HG02798 (cell line): ENCODE measurements at regions not wholly inside any gene's neighbourhood (a gene's known extent, or its start where the extent isn't known, plus 50 kb on each side); places are given as distances from the start of the nearest gene placed in this dataset.
"Not testable (repeated sequence)": the region's sequence is repeated elsewhere in the genome, so short reads cannot be mapped to it uniquely, and the experiment has no call there.

ENCODE experiments used
- ATAC-seq: cut with Tn5 transposase; IDR thresholded peaks from one replicate; pipeline ENCODE4 v1.9.1; 2021; ENCODE audit warnings: mild to moderate bottlenecking; ENCODE audit not compliant: unreplicated experiment, poor library complexity

- ATAC-seq: not testable (repeated sequence)
Measured at GRCh38 chr16:16448423-16448822, 69.5 kb downstream of the NPIPA7 start.

GRCh38 chr16:16449712-16450237 lies 70.8 kb downstream of the NPIPA7 start:
- ATAC-seq: not testable (repeated sequence)

- ATAC-seq: not testable (repeated sequence)
Measured at GRCh38 chr16:16451721-16452410, 72.9 kb downstream of the NPIPA7 start.

- ATAC-seq: not testable (repeated sequence)
Measured at GRCh38 chr16:16458579-16458978, 79.6 kb downstream of the NPIPA7 start.

- ATAC-seq: not testable (repeated sequence)
Measured at GRCh38 chr16:16463792-16464191, 84.9 kb downstream of the NPIPA7 start.

DNA sequence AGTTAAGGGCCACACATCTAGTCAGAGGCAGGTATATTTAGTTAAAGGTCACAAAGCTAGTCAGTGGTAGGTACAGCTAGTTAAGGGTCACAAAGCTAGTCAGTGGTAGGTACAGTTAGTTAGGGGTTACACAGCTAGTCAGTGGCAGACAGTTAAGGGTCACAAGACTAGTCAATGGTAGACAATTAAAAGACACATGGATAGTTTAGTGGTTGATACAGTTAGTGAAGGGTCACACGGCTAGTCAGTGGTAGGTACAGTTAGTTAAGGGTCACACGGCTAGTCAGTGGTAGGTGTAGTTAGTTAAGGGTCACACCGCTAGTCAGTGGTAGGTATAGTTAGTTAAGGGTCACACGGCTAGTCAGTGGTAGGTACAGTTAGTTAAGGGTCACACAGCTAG lies 110.0 kb downstream of the NPIPA7 start:
- not testable (repeated sequence) for ATAC-seq

- ATAC-seq: not testable (repeated sequence)
Measured at GRCh38 chr16:16489466-16489865, 110.5 kb downstream of the NPIPA7 start.

DNA sequence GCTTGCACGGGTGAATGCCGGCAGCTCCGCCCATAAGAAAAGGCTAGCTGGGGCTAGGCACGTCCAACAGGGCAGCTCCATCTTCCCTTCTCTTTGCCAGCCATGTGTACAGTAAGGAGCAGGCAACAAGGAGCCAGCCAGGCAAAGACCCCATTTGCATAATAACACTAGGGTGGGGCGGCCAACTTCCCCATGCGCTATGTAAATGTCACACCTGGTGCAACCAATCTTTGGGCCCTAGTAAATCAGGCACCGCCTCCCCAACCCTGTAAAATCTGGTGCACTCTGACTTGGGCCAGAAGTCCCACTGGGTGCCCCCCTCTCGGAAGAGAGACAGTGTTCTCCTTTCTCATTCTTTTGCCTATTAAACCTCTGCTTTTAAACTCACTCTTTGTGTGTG lies 115.2 kb downstream of the NPIPA7 start:
- not testable (repeated sequence) for ATAC-seq

GRCh38 chr16:16494998-16495397 lies 116.1 kb downstream of the NPIPA7 start:
- not testable (repeated sequence) for ATAC-seq

DNA sequence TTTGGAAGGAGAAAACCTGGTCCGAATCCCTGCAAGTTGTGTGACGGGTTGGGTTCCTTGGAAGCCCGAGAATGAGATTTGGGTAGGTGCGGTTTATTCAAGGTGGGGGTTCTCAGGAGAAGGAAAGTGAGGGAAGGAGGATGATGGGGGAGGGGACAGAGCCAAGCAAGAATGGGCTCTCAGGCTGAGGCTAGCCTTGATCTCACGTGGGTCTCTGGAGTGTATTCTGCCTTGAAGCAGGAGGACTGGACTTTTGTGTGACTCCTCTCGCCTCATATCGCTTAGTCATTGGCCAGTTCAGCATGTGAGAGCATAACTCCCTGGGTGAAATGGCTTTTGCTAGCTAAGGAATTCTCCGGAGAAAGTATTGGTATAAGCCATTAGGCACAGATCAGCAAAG lies 120.9 kb downstream of the NPIPA7 start:
- ATAC-seq: not testable (repeated sequence)

- ATAC-seq: not testable (repeated sequence)
Measured at GRCh38 chr16:16507041-16507440, 128.1 kb downstream of the NPIPA7 start.

GRCh38 chr16:16508344-16508743 lies 129.4 kb downstream of the NPIPA7 start:
- ATAC-seq: not testable (repeated sequence)

DNA sequence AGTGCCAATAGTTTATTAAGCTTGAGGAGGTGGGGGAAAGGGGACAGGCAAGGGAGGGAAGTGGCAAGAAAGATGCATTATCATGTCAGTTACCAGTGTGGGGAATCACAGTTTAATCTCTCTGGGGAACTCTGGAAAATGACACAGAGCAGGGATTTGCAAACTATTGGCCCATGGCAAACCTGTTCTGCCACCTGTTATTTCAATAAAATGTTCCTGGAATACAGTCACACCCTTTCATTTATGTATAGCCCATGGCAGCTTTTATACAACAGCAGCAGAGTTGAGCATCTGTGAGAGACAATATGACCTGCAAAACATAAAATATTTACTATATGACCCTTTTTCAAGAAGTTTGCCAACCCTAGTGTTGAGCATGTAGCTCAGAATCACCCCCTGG lies 140.5 kb downstream of the NPIPA7 start:
- ATAC-seq: not testable (repeated sequence)

GRCh38 chr16:16521239-16522002 lies 142.5 kb downstream of the NPIPA7 start:
- not testable (repeated sequence) for ATAC-seq

GRCh38 chr16:16526998-16527397 lies 148.1 kb downstream of the NPIPA7 start:
- not testable (repeated sequence) for ATAC-seq

- ATAC-seq: not testable (repeated sequence)
Measured at GRCh38 chr16:16530744-16531143, 151.8 kb downstream of the NPIPA7 start.

DNA sequence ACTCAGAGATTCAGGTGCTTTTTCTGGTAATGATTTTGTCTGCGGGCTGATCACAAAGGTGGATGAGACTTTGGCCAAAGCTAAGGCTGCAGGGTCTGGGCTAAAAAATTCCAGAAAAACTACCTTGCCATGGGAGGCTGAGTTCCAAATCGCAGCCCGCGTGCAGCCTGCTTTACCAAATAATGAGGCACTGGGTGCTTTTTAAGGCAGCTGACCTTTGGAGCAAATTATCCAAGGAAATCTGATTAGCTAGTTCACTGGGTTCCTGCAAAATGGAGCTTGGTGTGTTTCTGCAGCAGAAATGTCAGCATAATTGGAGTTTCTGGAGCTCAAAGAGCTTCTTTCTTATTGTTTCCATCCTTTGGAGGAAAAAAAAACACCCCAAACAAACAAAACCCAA lies 156.6 kb downstream of the NPIPA7 start:
- not testable (repeated sequence) for ATAC-seq

DNA sequence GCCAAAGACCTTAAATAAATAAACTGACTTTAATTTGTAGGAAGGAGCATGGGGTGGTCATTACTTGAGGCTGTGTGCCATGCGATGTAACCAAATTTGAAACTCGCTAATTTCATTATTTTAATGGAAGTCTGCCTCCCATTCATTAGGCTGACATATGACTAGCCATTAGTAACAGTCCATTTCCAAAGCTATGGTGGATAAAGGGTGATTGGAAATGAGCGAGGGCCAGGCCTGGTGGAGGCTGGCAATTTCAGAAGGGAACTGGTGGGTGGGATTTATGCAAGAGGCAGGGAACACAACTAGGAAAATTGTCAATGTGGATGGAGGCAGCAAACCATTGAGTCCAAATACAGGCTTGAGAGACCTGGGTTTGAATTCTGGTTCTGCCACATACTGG lies 157.2 kb downstream of the NPIPA7 start:
- ATAC-seq: not testable (repeated sequence)

- ATAC-seq: not testable (repeated sequence)
Measured at GRCh38 chr16:16549710-16550109, 170.8 kb downstream of the NPIPA7 start.

DNA sequence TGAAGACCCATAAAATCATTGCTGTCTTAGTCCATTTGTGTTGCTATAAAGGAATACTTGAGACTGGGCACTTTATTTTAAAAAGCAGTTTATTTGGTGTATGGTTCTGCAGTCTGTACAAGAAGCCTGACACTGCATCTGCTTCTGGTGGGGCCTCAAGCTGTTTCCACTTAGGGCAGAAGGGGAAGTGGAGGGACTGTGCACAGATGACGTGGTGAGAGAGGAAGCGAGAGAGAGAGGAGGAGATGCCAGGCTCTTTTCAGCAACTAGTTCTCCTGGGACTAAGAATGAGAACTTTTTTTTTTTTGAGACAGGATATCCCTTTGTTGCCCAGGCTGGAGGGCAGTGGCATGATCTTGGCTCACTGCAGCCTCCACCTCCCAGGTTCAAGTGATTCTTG lies 171.9 kb downstream of the NPIPA7 start:
- not testable (repeated sequence) for ATAC-seq

GRCh38 chr16:16552819-16553340 lies 173.9 kb downstream of the NPIPA7 start:
- not testable (repeated sequence) for ATAC-seq
